NB4 (cell line): ENCODE measurements at regions not wholly inside any gene's neighbourhood (a gene's known extent, or its start where the extent isn't known, plus 50 kb on each side); places are given as distances from the start of the nearest gene placed in this dataset.

ENCODE experiments used
- CTCF ChIP-seq: IDR thresholded peaks from one replicate; pipeline ENCODE4 v1.5.1; 2012; ENCODE audit warnings: low read depth, low read length
- MAX ChIP-seq: IDR thresholded peaks from 2 replicates; pipeline ENCODE4 v1.6.1; 2011; ENCODE audit warnings: low read depth, low read length
- MYC ChIP-seq: IDR thresholded peaks from 2 replicates; pipeline ENCODE4 v1.6.1; 2011; ENCODE audit warnings: low read depth, low read length
- POLR2A ChIP-seq: IDR thresholded peaks from 2 replicates; pipeline ENCODE4 v1.6.1; 2011; ENCODE audit warnings: mild to moderate bottlenecking; ENCODE audit not compliant: insufficient read length; ENCODE audit errors: extremely low read depth

GRCh38 chr12:23108957-23109356, 484.0 kb downstream of the ETNK1 start:
- TF ChIP-seq CTCF = no peak
- no peak for TF ChIP-seq POLR2A
- no peak for TF ChIP-seq MAX
- TF ChIP-seq MYC = no peak
